ENCODE measurements at regions not wholly inside any gene's neighbourhood (a gene's known extent, or its start where the extent isn't known, plus 50 kb on each side); places are given as distances from the start of the nearest gene placed in this dataset.

GRCh38 chr9:18421391-18421790, 52.6 kb upstream of the ADAMTSL1 start:
- TF ChIP-seq CTCF (conservative IDR thresholded peaks at IDR 0.05; ENCODE audit: low read depth, low read length) (no peak), MAFK (IDR thresholded peaks at IDR 0.05; ENCODE audit: low read depth, low read length) (no peak), MAZ (IDR thresholded peaks at IDR 0.05; ENCODE audit: borderline replicate concordance, low read depth, low read length) (no peak)
